HG02884 (cell line): ENCODE measurements at regions not wholly inside any gene's neighbourhood (a gene's known extent, or its start where the extent isn't known, plus 50 kb on each side); places are given as distances from the start of the nearest gene placed in this dataset.

Experiments used
- ATAC-seq: cut with Tn5 transposase; IDR thresholded peaks from one replicate; pipeline ENCODE4 v1.9.1; 2021; ENCODE audit warnings: mild to moderate bottlenecking, moderate library complexity; ENCODE audit not compliant: unreplicated experiment

GRCh38 chr14:101189266-101189665, 285.7 kb upstream of the RTL1 start:
- no peak for ATAC-seq

DNA sequence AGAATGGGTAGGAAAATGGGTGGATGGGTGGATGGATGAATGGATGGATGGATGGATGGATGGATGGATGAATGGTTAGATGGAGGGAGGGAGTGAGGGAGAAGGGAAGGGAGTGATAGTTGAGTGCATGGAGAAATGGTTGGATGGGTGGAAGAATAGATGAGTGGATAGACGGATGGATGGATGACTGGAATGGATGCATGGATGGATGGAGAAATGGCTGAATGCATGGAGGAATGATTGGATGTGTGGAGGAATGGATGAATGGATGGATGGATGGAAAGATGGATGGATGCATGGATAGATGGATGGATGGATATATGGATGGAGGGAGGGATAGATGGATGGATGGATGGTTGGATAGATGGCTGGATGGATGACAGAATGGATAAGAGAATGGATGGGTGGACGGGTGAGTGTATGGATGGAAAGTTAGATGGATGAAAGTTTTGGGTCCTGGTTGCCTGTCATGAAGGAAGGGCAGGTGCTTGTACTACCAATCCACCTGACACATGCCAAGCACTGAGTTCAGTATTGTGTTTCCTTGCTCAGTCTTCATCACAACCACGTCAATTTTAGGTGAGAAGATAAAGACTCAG, 286.5 kb upstream of the RTL1 start:
- ATAC-seq, result no peak

- ATAC-seq, result no peak
These were observed 287.7 kb upstream of the RTL1 start for GRCh38 chr14:101191101-101191720.

DNA sequence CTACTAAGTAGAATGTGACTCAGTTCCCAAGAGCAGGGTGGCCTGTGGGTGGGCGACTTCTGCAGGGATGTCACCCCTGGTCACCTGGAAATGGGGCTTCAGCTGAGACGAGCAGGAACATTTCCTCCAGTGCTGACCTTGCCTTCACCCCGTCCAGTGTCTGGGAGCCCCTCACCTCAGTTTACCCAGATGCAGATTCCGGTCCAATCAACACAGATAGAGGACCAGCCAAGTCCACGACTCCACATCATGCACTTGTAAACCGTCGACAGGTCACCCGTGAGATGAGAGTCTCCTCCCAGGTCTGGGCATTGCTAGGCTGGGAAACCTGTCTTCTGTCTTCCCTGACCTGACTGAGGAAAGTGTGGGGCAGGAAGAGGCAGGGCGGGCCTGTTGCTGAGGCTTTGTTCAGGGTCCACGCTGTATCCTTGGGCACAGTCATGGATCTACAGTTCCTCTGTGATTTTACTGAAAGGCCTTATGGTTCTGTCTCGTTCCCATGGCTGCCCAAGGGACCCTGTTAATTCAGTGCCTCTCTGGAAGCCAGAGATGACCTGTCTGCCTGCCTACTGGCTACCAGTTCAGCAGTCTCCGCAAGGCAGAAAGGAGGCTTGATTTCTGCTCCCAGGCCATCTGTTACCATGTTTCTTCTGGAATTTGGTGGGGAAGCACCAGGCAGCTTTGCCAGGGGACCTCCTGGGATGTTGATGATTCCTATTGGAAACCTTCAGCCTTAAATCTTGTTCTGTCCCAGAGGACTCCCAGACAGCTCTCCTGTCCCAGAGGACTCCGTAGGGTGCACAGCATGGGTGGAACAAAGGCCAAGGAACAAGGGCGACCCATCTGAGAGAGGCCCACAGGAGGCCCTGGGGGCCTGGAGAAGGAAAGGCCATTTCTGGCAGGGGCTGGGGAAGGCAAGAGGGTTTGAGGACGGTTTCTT, 288.5 kb upstream of the RTL1 start:
- no peak for ATAC-seq

DNA sequence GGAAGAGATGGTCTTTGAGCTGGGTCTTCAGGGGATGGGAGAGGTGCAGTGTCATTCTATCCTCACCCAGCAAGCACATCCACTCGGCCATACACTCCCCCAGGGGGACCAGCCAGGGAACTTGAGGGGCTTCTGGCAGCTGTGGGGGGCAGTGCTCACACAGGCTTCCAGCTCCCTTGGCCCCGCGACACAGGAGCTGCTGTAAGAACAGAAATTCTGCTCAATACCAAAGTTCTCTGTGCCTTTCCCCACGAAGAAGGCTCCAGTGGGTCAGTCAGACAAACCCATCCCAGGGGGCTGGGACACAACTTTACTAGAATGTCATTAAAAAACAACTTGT, 289.1 kb upstream of the RTL1 start:
- no peak for ATAC-seq

DNA sequence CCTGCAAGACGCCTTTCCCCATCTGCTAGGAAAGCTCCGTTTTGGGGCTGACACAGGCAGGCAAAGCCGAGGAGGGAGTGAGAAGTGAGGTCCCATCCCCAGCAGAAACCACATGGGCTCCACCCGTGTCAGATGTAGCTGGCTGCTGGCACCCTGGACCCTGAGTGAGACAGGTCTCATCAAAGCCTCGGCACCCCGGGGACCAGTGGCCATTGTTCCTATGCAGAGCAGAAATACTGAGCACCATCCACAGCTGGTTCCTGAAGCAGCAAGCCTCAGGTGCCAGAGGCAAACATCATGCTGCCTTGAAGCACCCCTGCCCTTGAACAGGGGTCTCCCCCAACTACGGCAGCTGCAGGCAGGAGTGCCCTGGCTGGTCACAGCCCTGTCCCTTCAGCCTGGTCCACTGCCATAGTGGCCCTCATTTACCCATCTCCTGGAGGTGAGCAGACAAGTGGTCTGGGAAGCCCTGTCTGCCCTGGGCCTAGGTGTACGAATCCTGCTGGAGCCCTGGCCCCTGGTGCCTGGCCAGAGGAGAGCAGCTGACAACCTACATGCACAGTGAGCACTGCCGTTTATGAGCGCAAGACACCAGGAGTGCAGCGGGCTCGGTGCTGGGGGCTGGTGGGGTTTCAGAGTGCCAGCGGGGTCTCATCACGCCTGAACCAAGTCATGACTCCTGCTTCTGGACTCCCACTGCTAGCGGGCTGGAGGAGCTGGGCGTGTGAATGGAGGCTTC, 289.8 kb upstream of the RTL1 start:
- no peak for ATAC-seq

DNA sequence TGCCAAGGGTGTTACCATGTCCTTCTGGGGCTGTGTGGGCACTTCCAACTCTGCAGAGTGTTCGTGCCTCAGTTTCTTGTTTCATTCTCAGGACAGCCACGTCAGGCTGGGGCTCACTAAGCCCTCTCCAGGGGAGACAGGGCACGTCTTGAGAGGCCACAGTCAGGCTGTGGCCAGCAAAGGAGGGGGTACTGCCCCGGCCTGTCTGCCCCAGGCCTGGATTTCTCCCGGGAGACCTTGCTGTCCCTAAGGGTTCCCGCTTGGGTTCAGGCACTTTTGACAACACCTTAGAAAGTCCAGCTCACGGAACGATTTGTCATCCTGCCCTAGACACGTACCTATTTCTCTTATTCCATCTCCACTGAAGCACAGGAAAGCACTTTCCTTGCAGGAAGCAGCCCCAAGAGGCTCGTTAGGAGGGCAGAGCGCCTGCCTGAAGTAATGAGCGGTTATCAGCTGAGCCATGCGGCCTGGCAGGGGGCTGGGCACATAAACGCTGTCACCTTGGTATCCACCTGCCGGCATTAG, 290.4 kb upstream of the RTL1 start:
- no peak for ATAC-seq

DNA sequence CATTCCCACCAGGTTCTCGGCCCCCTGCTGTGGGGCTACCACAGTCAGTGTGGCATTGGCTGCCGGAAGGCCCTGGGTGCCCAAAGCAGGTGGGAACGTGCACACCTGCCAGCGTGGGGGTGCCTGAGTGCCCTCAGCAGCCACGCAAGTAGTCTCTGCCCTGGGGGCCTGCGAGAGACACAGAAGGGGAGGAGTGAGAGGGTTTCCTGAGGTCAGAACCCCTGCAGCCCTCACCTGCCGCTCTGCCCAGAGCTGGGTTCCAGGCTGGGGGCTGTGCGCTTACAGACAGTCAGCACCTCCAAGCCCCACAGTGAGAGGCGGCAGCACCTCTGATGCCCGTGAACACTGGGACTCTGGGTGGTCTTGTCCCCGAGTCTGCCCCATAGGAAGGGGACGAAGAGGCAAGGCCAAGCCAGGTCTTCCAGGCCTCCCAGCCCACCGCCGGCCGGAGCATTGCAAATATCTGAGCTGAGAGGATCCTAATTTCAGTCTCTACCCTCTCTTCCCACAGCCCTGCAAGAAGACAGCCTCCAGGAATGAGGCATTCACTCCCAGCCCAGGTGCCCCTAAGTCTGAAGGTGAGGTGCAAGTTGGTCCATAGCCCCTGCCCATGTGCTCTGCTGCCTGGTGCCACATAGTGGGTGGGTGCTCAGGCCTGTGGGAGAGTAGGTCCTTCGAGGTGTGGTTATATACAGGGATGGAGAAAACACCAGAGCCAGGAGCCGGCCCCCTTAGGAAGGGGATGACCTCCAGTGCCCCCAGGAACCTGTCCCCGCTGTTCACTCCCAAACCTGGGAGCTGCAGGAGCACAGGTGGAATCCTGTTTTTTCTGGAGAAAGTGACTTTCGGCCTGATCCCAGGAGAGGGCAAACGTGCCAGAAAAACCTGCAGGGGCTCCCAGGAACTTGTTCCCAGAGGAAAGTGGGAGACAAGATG, 291.1 kb upstream of the RTL1 start:
- ATAC-seq, result no peak

- no peak for ATAC-seq
These were observed 291.9 kb upstream of the RTL1 start for GRCh38 chr14:101195309-101195901.

GRCh38 chr14:101196051-101196712, 292.7 kb upstream of the RTL1 start:
- no peak for ATAC-seq

- no peak for ATAC-seq
These were observed 293.5 kb upstream of the RTL1 start for GRCh38 chr14:101196795-101197590.

DNA sequence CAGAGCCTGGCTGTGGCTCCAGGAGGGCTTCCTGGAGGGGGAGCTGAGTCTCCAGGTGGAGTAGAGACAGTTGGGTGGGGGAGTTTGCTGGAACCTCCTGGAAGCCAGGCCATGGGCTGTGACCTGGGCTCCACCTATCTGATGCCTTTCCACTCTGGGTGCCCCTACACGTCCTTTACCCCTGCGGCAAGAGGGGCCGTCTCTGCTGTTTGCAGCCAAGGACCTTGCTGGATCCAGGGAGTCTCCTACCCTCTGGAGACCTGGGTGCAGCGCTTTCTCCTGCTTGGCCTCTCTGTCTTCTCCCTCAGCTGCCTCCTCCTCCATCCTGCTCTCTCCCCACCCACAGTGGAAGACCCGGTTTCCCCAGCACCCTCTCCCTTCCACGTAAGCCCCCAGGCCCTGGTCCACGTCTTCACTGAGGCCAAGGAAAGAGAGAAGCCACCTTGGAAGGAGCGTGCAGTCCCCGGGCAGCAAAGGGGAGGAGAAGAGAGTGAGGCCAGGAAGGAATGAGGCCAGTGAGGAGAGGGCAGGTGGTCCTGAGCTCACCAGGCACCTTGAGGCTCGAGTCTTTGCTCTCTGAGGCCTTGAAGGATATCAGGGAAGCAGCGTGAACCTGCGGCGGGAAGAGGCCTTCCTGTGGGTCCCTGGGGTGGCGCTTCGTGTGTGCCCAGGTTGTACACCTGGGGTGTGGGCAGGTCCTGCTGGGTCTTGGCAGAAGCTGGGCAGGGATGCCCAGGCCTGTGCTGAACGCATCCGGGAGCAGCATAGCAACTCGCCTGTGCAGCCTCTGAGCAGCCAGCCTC, 294.3 kb upstream of the RTL1 start:
- no peak for ATAC-seq

GRCh38 chr14:101198398-101199027, 295.0 kb upstream of the RTL1 start:
- no peak for ATAC-seq

DNA sequence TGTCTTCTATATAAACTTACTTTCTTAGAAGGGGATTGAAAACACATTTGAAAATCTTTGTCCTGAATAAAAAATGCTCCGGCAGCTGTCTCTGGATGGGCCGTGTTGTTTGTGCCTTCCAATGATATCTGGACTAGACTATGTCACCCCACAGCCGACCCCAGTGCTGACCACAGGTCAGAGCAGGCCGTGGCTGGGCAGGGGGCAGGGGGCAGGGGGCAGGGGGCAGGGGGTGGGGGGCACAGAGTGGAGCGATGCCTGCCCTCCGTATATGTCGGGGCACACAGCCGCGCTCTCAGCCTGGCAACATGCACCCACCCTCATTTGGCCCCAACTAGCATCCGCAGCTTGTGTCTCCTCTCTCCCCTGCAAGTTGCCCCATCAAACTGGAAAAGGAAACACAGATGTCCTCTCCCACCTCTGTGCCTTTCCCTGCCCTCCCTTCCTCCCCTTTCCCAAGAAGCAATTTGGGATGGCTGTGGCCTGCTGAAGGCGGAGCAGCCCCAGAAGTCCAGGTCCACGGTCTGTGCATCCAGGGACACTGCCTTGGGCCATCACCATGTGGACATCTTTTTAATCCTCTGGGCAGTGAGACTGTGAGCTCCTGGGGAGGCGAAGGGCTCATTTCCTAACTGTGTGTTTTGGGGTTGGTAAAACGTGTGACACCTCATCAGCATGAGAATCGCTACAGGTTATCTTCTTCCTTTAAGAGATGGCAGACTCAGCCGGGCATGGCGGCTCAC, 295.7 kb upstream of the RTL1 start:
- no peak for ATAC-seq

DNA sequence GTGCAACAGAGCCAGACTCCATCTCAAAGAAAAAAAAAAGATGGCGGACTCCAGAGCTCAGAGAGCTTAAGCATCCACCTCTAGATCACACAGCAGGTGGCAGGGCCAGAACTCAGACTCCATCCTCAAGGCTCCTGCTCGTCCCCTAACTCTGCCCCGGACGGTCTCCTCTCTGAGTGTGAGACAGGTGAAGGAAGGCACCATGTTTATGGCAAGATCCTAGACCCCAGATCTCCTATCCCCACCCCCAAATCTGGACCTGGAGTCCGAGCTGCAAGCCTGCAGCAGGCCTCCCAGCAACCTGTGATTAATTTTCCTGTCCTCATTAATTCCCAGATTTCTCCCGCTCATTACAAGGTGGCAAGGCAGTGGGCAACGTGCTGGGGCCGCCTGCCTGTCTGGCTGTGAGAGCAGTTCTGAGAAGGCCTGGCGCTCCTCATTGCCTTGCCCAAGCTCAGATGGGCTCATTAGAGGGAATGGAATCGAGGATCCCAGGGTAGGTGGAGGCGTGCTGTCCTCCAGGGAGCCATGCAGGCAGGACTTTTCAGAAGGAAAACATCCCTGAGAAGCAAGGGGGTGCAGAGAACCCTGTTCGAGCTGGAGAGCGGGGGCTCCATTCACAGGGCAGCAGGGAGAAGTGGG, 296.6 kb upstream of the RTL1 start:
- ATAC-seq, result no peak
